ENCODE measurements at regions not wholly inside any gene's neighbourhood (a gene's known extent, or its start where the extent isn't known, plus 50 kb on each side); places are given as distances from the start of the nearest gene placed in this dataset.

DNA sequence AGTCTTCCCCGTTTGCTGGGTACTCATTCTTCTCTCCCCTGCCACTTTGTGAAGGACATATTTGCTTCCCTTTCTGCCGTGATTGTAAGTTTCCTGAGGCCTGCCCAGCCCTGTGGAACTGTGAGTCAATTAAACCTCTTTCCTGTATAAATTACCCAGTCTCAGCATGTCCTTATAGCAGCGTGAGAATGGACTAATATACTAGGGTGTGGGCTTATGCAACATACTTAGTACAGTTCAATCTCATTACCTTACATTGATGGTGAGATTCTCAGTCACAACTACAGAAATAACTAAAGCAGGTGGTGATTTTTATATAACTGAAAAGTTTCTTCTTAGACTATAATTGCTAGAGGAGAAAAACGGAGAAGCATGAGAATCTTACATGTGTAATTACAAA lies 237.9 kb upstream of the MMADHC start:
- TF ChIP-seq YY1 (IDR thresholded peaks at IDR 0.05; ENCODE audit: insufficient read depth, insufficient read length) (no peak), SUZ12 (IDR thresholded peaks at IDR 0.05; ENCODE audit: extremely low read depth, insufficient read depth, insufficient read length) (no peak), ZNF274 (IDR thresholded peaks at IDR 0.05; ENCODE audit: low read depth, low read length) (no peak)
